ENCODE measurements at regions not wholly inside any gene's neighbourhood (a gene's known extent, or its start where the extent isn't known, plus 50 kb on each side); places are given as distances from the start of the nearest gene placed in this dataset.

DNA sequence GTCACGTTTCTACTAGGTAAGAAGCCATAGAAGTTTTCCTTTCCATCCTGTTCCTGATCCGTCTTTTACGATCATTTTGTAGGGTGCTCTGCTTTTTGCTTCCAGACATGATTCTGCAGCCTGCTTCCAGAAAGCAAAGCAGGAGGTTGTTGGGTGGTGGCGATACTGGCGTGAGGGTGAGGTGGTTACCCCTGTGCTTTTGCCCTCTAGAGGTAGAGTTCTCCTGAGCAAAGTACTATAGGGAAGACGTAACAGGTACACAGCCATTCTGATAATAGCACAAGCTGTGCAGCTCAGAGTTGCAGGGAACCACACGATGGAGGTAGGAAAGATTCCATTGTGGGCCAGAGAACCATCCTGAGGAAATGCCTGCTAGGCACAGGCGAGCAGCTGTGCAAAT lies 186.0 kb downstream of the PAH start:
- TF ChIP-seq, protein P1, sequence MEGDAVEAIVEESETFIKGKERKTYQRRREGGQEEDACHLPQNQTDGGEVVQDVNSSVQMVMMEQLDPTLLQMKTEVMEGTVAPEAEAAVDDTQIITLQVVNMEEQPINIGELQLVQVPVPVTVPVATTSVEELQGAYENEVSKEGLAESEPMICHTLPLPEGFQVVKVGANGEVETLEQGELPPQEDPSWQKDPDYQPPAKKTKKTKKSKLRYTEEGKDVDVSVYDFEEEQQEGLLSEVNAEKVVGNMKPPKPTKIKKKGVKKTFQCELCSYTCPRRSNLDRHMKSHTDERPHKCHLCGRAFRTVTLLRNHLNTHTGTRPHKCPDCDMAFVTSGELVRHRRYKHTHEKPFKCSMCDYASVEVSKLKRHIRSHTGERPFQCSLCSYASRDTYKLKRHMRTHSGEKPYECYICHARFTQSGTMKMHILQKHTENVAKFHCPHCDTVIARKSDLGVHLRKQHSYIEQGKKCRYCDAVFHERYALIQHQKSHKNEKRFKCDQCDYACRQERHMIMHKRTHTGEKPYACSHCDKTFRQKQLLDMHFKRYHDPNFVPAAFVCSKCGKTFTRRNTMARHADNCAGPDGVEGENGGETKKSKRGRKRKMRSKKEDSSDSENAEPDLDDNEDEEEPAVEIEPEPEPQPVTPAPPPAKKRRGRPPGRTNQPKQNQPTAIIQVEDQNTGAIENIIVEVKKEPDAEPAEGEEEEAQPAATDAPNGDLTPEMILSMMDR (IDR thresholded peaks at IDR 0.05) = no peak
- TF ChIP-seq POLR2A (IDR thresholded peaks at IDR 0.05; ENCODE audit: low read depth) = no peak
